ENCODE measurements at regions not wholly inside any gene's neighbourhood (a gene's known extent, or its start where the extent isn't known, plus 50 kb on each side); places are given as distances from the start of the nearest gene placed in this dataset.

DNA sequence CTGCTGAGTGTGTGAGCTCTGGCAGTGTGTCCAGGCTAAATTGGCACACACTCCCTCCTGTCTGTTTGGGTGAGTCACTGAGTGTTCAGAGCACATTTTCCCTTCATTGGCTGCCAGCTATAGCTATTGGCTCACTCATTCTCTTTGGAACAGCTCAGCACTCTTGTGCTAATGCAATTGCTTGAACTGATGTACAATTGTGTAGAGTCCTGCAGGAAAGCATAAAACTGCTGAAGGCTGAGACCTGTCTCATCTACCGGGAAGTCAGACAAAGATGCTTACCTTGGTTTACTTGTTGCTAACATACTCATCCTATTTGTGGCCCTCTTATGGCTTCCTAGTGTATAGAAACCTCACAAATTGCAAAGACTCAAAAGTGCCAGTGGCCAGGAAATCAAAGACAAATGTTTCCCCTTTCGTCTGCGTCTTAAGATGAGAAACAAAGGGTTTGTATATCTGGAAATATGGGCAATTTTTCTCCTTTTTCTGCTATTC, 351.0 kb downstream of the BCKDHB start (continued):
- TF ChIP-seq, protein P1, sequence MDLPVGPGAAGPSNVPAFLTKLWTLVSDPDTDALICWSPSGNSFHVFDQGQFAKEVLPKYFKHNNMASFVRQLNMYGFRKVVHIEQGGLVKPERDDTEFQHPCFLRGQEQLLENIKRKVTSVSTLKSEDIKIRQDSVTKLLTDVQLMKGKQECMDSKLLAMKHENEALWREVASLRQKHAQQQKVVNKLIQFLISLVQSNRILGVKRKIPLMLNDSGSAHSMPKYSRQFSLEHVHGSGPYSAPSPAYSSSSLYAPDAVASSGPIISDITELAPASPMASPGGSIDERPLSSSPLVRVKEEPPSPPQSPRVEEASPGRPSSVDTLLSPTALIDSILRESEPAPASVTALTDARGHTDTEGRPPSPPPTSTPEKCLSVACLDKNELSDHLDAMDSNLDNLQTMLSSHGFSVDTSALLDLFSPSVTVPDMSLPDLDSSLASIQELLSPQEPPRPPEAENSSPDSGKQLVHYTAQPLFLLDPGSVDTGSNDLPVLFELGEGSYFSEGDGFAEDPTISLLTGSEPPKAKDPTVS (IDR thresholded peaks at IDR 0.05; ENCODE audit: low read depth, low read length) = no peak
- TF ChIP-seq MYB (IDR thresholded peaks at IDR 0.05; ENCODE audit: borderline replicate concordance, low read depth, low read length) = no peak
- no peak for TF ChIP-seq NR2C2 (IDR thresholded peaks at IDR 0.05; ENCODE audit: borderline replicate concordance, control insufficient read depth, insufficient read length, low read depth)
- TF ChIP-seq NBN (IDR thresholded peaks at IDR 0.05) = no peak
- no peak for TF ChIP-seq EGR1 (IDR thresholded peaks at IDR 0.05; ENCODE audit: borderline replicate concordance in 1 of 2, low read depth in 2 of 2, low read length in 2 of 2)

DNA sequence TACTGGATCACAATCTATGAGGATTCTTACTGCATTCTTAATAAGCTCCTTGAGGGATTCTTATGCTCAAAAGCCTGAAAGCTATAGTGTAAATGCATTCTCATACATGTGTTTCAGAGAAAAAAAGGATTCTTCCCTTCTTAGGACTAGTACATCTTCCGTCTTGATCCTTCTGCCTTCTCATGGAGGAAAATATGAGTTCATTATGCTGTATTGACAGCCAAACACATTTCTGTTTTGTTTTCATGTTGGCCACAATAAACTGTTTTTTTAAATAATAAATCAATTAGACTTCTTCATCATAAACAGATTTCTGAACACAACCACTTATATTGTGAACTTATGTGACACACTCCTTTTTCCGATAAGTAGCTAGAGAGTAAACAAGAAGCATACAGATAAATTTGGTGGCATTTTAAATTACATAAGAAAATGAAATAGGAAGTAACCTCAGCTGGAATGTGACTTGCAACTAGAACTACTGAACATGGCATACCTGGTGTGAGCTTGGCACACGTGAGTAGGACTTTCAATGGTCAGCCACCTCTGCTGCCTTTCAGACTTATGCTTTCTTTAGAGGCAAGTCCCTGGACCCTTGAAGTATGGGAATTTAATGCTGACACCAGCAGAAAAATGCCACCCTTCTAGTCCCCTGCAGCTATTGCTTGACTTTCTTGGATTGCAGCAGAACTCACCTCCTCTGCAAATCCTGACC, 350.4 kb downstream of the BCKDHB start:
- intact Hi-C loops (cut with micrococcal nuclease; ENCODE audit: unreplicated experiment) = no loop called here
- ATAC-seq (no peak), DNase-seq (ENCODE audit: low read depth, low spot score) (no peak), FAIRE-seq (no peak)
- no peaks in the 10 kb centered on the region for H3K4me1 ChIP-seq (ENCODE audit: control insufficient read depth, insufficient read depth, low read length)
- no peak overlapping the region for H3K9ac ChIP-seq (ENCODE audit: control insufficient read depth, insufficient read depth, low read length)
- no peaks in the 10 kb centered on the region for H3K27me3 ChIP-seq (replicated peaks in 1 of 2; ENCODE audit: control insufficient read depth in 2 of 2, insufficient read depth in 2 of 2, low read length in 1 of 2)
- no peak overlapping the region for H2AFZ ChIP-seq (ENCODE audit: control insufficient read depth, low read depth, low read length)
- H3K79me2 ChIP-seq (ENCODE audit: control insufficient read depth, insufficient read depth, low read length) = no peaks in the 10 kb centered on the region
- no peaks in the 10 kb centered on the region for H3K9me3 ChIP-seq (replicated peaks; ENCODE audit: control insufficient read depth, insufficient read depth, low read length)
- no peak overlapping the region for H3K27ac ChIP-seq (ENCODE audit: control insufficient read depth, insufficient read depth)
- BruUV-seq (replicated peaks) = no TSS peak
- RAD21 ChIA-PET (ENCODE audit: unreplicated experiment) = no interaction called here
- H4K20me1 ChIP-seq (ENCODE audit: control insufficient read depth, insufficient read depth) = no peaks in the 10 kb centered on the region
- in situ Hi-C loops (cut with MboI) = no loop called here
- SMC1A ChIA-PET (ENCODE audit: uncharacterized antibody, unreplicated experiment) = no interaction called here
- H3K4me2 ChIP-seq (ENCODE audit: control insufficient read depth, insufficient read depth) = no peak overlapping the region
- POLR2A ChIA-PET = no interaction called here
- CTCF ChIA-PET = interaction anchor here (0.7 kb wide), 1 partner anchor 65 kb away, joined by 3 read pairs; no protein-coding TSS in a partner anchor
- H3K4me3 ChIP-seq = no peak overlapping the region
- WGBS (ENCODE audit: insufficient coverage, insufficient replicate concordance, low lambda C conversion rate, missing lambda C conversion rate) = 32% methylated on average over 3 of the region's 3 CpGs
- no peak for TF ChIP-seq FOXK2 (IDR thresholded peaks at IDR 0.05)
- TF ChIP-seq HDAC2 (IDR thresholded peaks at IDR 0.05) = no peak
- TF ChIP-seq, protein P2, sequence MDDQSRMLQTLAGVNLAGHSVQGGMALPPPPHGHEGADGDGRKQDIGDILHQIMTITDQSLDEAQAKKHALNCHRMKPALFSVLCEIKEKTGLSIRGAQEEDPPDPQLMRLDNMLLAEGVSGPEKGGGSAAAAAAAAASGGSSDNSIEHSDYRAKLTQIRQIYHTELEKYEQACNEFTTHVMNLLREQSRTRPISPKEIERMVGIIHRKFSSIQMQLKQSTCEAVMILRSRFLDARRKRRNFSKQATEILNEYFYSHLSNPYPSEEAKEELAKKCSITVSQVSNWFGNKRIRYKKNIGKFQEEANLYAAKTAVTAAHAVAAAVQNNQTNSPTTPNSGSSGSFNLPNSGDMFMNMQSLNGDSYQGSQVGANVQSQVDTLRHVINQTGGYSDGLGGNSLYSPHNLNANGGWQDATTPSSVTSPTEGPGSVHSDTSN (IDR thresholded peaks at IDR 0.05; ENCODE audit: insufficient replicate concordance, low read depth, low read length) = no peak
- TF ChIP-seq, protein P3, sequence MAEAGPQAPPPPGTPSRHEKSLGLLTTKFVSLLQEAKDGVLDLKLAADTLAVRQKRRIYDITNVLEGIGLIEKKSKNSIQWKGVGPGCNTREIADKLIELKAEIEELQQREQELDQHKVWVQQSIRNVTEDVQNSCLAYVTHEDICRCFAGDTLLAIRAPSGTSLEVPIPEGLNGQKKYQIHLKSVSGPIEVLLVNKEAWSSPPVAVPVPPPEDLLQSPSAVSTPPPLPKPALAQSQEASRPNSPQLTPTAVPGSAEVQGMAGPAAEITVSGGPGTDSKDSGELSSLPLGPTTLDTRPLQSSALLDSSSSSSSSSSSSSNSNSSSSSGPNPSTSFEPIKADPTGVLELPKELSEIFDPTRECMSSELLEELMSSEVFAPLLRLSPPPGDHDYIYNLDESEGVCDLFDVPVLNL (IDR thresholded peaks at IDR 0.05; ENCODE audit: low read depth, low read length) = no peak
- no peaks in the 10 kb centered on the region for H3K36me3 ChIP-seq (ENCODE audit: control insufficient read depth in 2 of 2, insufficient read depth in 2 of 2, low read length in 1 of 2)
